B cell (primary cell): ENCODE measurements at regions not wholly inside any gene's neighbourhood (a gene's known extent, or its start where the extent isn't known, plus 50 kb on each side); places are given as distances from the start of the nearest gene placed in this dataset.

Source experiments
- EZH2 ChIP-seq: IDR thresholded peaks from 2 replicates; pipeline ENCODE4 v1.6.1; 2012; ENCODE audit warnings: borderline replicate concordance, low read depth, mild to moderate bottlenecking, moderate library complexity, low read length; ENCODE audit not compliant: insufficient read depth, poor library complexity, severe bottlenecking
- TF ChIP-seq, protein P1 (sequence below): fragments of 200-600 bp; IDR thresholded peaks from one replicate; pipeline ENCODE4 v1.8.0; 2022; ENCODE audit warnings: antibody characterized with exemption, mild to moderate bottlenecking

DNA sequence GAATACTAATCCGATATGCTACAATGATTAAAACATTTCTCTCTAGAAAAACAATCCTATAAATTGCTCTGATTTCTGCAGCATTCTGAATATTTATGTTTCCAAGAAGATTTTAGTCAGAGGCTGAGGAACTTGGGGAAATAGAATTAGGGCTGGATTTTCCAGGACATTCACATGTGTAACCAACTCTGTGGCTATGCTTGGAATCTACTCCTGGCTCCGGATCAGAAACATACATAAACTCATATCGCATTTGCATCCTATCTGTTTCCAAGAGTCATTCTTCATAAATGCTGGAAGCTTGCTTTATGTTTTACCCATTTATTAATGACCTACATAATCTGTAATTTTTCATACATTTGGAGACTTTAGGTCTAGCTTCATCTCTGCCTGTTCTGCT, 459.9 kb upstream of the MARCKS start:
- TF ChIP-seq, protein P1, sequence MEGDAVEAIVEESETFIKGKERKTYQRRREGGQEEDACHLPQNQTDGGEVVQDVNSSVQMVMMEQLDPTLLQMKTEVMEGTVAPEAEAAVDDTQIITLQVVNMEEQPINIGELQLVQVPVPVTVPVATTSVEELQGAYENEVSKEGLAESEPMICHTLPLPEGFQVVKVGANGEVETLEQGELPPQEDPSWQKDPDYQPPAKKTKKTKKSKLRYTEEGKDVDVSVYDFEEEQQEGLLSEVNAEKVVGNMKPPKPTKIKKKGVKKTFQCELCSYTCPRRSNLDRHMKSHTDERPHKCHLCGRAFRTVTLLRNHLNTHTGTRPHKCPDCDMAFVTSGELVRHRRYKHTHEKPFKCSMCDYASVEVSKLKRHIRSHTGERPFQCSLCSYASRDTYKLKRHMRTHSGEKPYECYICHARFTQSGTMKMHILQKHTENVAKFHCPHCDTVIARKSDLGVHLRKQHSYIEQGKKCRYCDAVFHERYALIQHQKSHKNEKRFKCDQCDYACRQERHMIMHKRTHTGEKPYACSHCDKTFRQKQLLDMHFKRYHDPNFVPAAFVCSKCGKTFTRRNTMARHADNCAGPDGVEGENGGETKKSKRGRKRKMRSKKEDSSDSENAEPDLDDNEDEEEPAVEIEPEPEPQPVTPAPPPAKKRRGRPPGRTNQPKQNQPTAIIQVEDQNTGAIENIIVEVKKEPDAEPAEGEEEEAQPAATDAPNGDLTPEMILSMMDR = no peak
- TF ChIP-seq EZH2 = no peak
